Activated effector memory CD4-positive, alpha-beta T cell treated with anti-CD3 and anti-CD28 coated beads, Interleukin-2, amount 50 U/mL, for 16 hours (primary cell): ENCODE measurements at regions not wholly inside any gene's neighbourhood (a gene's known extent, or its start where the extent isn't known, plus 50 kb on each side); places are given as distances from the start of the nearest gene placed in this dataset.

Experiments
- DNase-seq: peaks from one replicate; pipeline ENCODE4 v3.0.0-alpha.2; 2020

DNA sequence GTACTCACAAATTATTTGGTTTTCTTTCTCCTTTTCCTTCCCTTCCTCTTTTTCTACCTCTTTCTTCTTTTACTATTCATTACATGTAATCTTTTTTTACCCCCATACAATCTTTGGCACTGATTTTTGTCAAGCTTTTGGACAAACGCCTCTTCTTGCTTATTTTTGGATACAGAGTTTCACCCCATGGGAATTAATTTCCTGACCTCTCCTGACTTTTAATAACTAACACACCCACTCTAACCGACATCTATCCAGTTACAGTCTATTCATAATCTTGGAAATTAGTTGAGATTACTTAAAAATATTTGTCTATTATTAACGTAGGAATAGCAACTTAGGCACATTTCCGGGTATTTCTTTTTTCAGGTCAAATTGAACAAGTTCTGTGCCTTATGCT lies 101.2 kb downstream of the HDGFL1 start:
- DNase-seq: no peak

DNA sequence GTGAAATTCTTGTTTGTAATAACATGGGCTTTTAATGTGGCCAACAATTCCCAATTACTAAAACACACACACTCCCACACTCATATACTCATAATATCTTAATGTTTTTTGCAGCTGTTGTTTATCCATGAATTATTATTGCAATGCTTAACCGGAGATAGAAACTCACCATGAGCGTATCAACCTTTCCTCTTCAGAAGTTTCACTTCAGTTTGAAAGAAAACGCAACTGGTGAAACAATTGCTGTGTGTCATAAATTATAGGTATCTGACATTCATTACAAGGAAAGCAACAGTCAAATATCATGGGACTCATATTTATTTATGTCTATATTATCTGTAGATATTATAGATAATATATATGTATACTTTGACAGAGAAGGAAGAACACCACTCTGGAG lies 104.1 kb downstream of the HDGFL1 start:
- DNase-seq: no peak

DNA sequence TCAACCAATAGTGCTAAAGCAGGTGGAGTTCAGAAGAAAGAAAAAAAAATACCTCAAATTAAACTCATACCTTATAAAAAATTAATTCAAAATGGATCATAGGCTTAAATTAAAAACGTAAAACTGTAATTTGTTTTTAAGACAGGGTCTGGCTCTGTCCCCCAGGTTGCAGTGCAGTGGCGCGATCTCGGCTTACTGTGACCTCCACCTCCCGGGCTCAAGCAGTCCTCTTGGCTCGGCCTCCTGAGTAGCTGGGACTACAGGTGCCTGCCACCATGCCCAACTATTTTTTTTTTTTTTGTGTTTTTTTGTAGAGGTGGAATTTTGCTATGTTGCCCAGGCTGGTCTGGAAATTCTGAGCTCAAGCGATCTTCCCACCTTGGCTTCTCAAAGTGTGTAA lies 111.6 kb downstream of the HDGFL1 start:
- no peak for DNase-seq

DNA sequence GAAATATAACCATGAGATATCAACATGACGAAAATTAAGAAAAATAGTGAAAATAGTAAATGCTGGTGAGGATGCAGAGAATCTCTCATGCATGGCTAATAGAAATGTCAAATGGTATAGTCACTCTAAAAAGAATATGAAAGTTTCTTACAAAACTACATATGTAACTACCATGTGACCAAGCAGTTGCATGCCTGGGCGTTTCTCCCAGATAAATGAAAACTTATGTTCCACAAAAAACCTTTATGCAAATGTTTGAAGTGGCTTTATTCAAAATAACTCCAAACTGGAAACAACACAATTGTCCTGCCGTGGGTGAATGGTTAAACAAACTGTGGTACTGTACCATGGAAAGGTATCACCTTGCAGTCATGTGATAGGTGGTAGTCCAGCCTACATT lies 112.4 kb downstream of the HDGFL1 start:
- no peak for DNase-seq

DNA sequence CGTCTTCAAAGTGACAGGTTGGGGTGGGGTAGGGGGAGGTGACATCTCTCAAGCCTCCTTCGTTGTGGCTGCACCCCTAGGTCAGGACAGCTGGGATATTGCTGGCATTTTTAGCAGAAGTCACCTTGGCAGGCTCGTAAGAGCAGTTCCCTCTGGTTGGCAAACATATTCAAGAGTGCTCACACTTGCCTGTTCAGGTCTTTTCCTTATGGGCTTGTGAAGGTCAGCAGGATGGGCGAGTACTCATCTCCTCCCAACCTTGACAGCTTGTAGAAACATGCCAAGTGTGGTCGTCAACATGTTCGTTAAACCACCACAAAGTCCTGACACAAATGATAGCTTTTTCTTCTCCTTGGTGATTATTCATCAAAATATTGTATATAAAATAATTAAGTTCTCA lies 113.6 kb downstream of the HDGFL1 start:
- DNase-seq: no peak

- no peak for DNase-seq
These were observed 121.1 kb downstream of the HDGFL1 start for GRCh38 chr6:22690446-22690845.

- DNase-seq: no peak
These were observed 124.8 kb downstream of the HDGFL1 start for GRCh38 chr6:22694092-22694724.

GRCh38 chr6:22696481-22696880 lies 127.1 kb downstream of the HDGFL1 start:
- DNase-seq: no peak

GRCh38 chr6:22697306-22697705 lies 127.9 kb downstream of the HDGFL1 start:
- DNase-seq: no peak

GRCh38 chr6:22699151-22699550 lies 129.8 kb downstream of the HDGFL1 start:
- DNase-seq: no peak

DNA sequence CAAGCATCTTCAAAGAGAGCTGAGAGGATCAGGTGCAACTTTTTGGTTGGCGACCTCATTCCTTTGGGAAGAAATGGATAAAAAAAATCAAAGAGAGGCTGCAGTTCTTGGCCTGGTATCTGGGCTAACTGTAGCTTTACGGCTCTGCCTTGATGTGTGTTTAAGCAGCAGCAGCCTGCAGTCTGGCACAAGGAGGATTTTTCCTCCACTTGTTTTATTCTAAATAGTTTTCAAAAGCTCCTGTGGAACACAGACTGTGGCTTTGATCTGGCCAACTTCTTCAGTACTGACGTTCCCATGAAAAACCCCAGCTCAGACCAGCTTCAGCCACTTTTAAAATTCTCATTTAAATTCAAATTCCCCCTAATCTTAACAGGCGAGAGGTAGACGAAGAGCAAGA lies 137.3 kb downstream of the HDGFL1 start:
- DNase-seq: no peak

- DNase-seq: no peak
These were observed 139.1 kb downstream of the HDGFL1 start for GRCh38 chr6:22708469-22708868.

- DNase-seq: no peak
These were observed 140.4 kb downstream of the HDGFL1 start for GRCh38 chr6:22709803-22710202.

- no peak for DNase-seq
These were observed 147.4 kb downstream of the HDGFL1 start for GRCh38 chr6:22716721-22717120.

DNA sequence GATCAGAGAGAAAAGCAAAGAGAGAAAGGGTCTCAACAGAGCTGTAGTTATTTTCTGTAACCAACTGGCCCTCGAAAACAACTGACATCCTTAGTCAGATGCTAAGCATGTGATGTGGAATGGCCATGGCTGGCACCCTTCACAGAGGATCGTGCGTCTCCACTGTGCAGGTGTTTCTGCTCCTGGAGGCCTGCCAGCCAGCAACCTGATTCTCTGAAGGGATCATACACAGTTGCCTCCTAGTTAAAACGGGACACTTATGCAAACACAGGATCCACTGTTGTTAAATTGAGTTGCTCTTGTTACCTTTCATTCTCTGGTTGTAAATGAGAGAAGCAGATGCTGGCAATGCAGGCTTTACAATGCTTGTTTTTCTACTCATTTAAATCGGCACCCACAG lies 148.5 kb downstream of the HDGFL1 start:
- no peak for DNase-seq

GRCh38 chr6:22722913-22723312 lies 153.5 kb downstream of the HDGFL1 start:
- no peak for DNase-seq

DNA sequence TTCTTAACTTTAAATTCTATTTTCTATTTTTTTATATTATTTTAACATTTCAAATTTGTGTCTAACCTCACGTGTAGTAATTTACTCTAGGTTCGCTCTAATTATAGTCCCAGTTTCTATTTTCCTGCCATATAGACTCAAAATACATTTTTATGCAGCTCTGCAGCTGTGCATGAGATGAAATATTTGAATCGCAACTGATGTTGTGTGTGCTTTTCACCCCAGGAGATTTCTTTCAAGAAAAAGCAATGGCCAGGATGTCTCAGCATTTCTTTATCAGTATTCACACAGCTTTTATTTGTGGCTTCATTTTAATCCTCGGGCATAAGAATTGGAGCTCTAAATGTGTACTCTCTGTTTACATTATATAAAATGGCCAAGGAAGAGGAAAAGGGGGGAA lies 157.6 kb downstream of the HDGFL1 start:
- no peak for DNase-seq

DNA sequence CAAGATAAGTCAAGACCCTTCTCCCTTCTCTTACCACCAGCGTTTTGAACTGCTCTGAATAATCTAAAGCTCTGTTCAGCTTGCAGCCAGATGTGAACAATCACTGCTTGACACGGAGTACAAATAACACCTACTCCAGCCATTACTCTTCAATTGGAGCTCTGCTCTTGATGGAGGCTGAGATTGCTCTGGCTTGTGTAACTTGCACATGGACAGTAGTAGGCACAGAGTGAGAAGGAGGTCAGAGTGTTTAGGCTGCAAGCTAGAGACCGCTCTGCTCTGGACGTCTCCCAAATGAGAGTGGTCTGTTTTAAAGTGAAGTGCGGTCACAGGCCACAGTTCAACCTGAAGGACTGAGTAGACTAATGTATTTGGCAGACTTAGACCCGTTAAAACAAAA lies 158.3 kb downstream of the HDGFL1 start:
- DNase-seq: no peak

DNA sequence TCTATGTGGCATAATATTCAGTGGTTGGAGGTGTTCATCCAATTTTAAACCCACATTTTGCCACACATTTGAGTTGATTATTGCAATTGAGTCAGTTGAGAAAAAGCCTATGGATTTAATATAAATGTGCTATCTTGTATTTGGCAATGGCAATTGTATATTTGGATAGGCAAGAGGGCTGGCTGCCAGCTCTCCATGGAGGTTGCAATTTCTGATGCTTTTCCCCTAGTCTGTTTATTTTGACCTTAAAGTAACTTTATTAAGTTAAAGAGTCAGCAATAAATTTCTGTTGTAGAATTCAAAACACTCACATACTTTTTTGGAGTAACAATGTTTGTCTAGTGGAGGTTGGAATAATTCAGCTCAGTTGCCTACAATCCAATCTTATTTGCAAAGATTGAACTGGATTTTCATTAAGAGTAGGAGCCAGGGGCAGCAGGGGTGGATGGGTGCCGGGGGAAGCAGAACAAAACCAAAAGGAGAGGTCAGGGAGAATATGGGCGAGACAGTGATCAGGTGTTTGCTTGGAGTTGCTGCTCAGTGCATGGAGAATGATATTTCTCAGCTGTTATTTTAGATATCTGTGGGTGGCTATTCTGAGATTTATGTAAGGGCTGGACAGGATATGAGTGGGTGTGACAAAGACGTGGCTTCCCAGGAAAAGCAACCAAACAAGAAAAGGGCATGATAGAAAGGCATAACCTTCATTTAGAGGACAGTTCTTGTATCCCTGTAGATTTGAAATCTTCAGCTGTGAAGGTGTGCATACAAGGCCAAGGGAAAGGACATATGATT lies 163.0 kb downstream of the HDGFL1 start:
- no peak for DNase-seq

GRCh38 chr6:22736740-22737139 lies 167.4 kb downstream of the HDGFL1 start:
- DNase-seq: no peak

DNA sequence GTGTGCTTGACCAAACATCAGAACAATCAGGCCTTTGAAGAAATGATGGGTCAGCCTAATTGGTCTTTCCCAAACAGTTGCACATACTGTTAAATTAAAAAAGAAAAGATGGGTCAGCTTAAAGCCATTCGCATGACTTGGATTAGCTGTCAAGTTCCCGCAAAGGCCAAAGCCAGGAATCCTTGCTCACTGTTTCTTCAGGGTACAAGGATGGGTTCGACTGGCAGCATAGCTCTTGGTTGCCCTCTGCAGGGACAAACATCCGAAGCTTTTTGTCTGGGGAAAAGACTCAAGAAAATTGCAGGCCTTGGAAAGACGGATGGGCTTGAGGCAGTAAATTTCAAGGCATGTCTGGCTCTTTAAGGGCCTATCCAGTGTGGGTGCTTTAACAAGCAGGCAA lies 168.0 kb downstream of the HDGFL1 start:
- no peak for DNase-seq

DNA sequence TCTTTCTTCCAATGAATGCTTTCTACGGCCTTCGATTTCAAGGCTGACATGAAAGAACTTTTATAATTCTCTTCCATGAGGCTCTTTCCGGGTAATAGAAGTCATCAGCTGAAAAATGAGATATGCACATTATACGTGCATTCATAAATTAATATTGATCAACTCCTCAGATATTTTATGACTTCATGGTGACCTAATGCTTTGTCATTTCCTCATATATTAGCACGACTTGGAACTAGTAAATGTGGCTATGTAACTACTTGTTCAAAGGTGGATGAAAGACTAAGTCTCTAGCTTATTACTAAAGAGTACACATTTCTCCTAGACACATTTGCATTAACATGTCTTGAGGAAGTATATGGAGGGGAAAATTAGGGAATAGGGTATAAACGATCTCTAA lies 168.8 kb downstream of the HDGFL1 start:
- no peak for DNase-seq

GRCh38 chr6:22747571-22747970 lies 178.2 kb downstream of the HDGFL1 start:
- DNase-seq: no peak

- no peak for DNase-seq
These were observed 179.3 kb downstream of the HDGFL1 start for GRCh38 chr6:22748681-22749080.

- DNase-seq: no peak
These were observed 180.3 kb downstream of the HDGFL1 start for GRCh38 chr6:22749696-22750095.
